Fibroblast of gingiva (primary cell): ENCODE measurements at regions not wholly inside any gene's neighbourhood (a gene's known extent, or its start where the extent isn't known, plus 50 kb on each side); places are given as distances from the start of the nearest gene placed in this dataset.
A peak's percentile ranks its signal among the peaks of the same experiment; 100 is the strongest.
"Not testable (repeated sequence)": the region's sequence is repeated elsewhere in the genome, so short reads cannot be mapped to it uniquely, and the experiment has no call there.

Source experiments
- DNase-seq: peaks from one replicate; pipeline ENCODE4 v3.0.0-alpha.2; 2011; ENCODE audit warnings: low read depth

- DNase-seq: not testable (repeated sequence)
Measured at GRCh38 chr2:91628471-91628870, 2937.0 kb downstream of the RPIA start.

- peak; percentile 16 for DNase-seq
Measured at GRCh38 chr2:91657193-91657592, 2965.7 kb downstream of the RPIA start.

GRCh38 chr2:91658336-91658735 is 2966.9 kb downstream of the RPIA start:
- not testable (repeated sequence) for DNase-seq

- DNase-seq: not testable (repeated sequence)
Measured at GRCh38 chr2:91659189-91659916, 2967.9 kb downstream of the RPIA start.

- DNase-seq: peak; percentile 21
Measured at GRCh38 chr2:91659917-91660275, 2968.4 kb downstream of the RPIA start.

GRCh38 chr2:91667341-91667740 is 2975.9 kb downstream of the RPIA start:
- not testable (repeated sequence) for DNase-seq

GRCh38 chr2:91685541-91685940 is 2994.1 kb downstream of the RPIA start:
- DNase-seq: not testable (repeated sequence)

GRCh38 chr2:91686046-91686445 is 2994.6 kb downstream of the RPIA start:
- DNase-seq: not testable (repeated sequence)
